Mucosa of descending colon (tissue), 3 donors: ENCODE measurements at regions not wholly inside any gene's neighbourhood (a gene's known extent, or its start where the extent isn't known, plus 50 kb on each side); places are given as distances from the start of the nearest gene placed in this dataset.

Experiments
- ATAC-seq: fragments of 200-7000 bp; cut with Tn5 transposase; one replicate; pipeline ENCODE4 v1.9.1; 2020; ENCODE audit warnings: mild to moderate bottlenecking, moderate library complexity
- DNase-seq, 3 donors: peaks; one replicate each; pipeline ENCODE4 v3.0.0-alpha.2; 2020
- H3K36me3 ChIP-seq: fragments of 200-600 bp; one replicate; pipeline ENCODE4 v1.8.0; 2021; ENCODE audit warnings: low read depth, mild to moderate bottlenecking
- H3K4me1 ChIP-seq: fragments of 200-600 bp; one replicate; pipeline ENCODE4 v1.8.0; 2021; ENCODE audit warnings: low read depth, mild to moderate bottlenecking
- H3K4me3 ChIP-seq: fragments of 200-600 bp; one replicate; pipeline ENCODE4 v1.8.0; 2021; ENCODE audit warnings: mild to moderate bottlenecking
- H3K9me3 ChIP-seq: fragments of 200-600 bp; one replicate; pipeline ENCODE4 v1.8.0; 2021; ENCODE audit warnings: mild to moderate bottlenecking
- CTCF ChIP-seq: fragments of 200-600 bp; IDR thresholded peaks from one replicate; pipeline ENCODE4 v1.8.0; 2022; ENCODE audit warnings: antibody characterized with exemption, mild to moderate bottlenecking
- intact Hi-C, 2 donors: fragments of 100-400 bp; cut with DNase I in 1 of 2; cut with micrococcal nuclease in 1 of 2; formaldehyde crosslinking; loops; one replicate each; pipeline versions ENCODE4 v1.11.0 to v1.11.1; 2022; cut with DNase I, micrococcal nuclease
- donor health status: DM: no; HTN: no; CAD: no; lungs with moderate emphysema.
- donor health status: DM: no; HTN: no; CAD: no.
- donor health status: DM: no; HTN: yes; CAD: no.

- ATAC-seq (peak; percentile 95), DNase-seq (peak in 1 of 3 donors; percentile 51)
- Histone ChIP-seq H3K9me3 (no peaks in the 10 kb centered on the region), H3K4me1 (peaks cover 15% of the 10 kb centered on the region), H3K4me3 (no peak overlapping the region), H3K36me3 (no peaks in the 10 kb centered on the region)
- no peak for TF ChIP-seq CTCF
- intact Hi-C loops: no loop called here
Measured at GRCh38 chr1:113018911-113019310, 54.1 kb upstream of the LRIG2 start.

GRCh38 chr1:113021430-113022085, 51.4 kb upstream of the LRIG2 start:
- TF ChIP-seq CTCF: no peak
- ATAC-seq: peak; percentile 69
- intact Hi-C loops: loop anchor here in 1 of 2 donors (10.0 kb wide), 1 partner anchor 67 kb away; the partner anchor contains the start of gene SLC16A1

More at GRCh38 chr1:113021430-113022085, 51.4 kb upstream of the LRIG2 start:
- no peak for DNase-seq
- H3K9me3 ChIP-seq: no peaks in the 10 kb centered on the region
- H3K36me3 ChIP-seq: no peaks in the 10 kb centered on the region
- H3K4me1 ChIP-seq: peaks cover 11% of the 10 kb centered on the region
- no peak overlapping the region for H3K4me3 ChIP-seq
